ENCODE measurements at regions not wholly inside any gene's neighbourhood (a gene's known extent, or its start where the extent isn't known, plus 50 kb on each side); places are given as distances from the start of the nearest gene placed in this dataset.
"Not testable (repeated sequence)": the region's sequence is repeated elsewhere in the genome, so short reads cannot be mapped to it uniquely, and the experiment has no call there.

- DNase-seq: no peak
Measured at GRCh38 chr10:20616056-20616671, 280.9 kb downstream of the NEBL start.

DNA sequence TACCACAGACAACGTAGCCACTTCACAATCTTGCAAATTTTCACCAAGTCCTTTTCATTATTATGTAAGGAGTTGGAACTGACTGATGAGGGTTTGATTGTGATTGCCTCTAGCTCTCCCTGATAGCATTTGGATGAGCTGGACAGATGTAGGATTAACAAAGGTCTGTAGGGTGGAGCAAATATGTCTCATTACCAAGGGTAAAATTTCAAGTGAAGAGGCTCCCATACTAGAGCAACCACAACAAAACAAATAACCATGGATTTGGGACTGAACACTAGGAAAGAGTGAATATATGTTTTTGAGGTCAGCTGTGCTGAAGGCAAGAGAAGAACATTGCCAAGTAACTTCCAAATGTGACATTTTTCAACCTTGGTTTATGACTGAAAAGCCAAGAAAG is 281.7 kb downstream of the NEBL start:
- no peak for DNase-seq

DNA sequence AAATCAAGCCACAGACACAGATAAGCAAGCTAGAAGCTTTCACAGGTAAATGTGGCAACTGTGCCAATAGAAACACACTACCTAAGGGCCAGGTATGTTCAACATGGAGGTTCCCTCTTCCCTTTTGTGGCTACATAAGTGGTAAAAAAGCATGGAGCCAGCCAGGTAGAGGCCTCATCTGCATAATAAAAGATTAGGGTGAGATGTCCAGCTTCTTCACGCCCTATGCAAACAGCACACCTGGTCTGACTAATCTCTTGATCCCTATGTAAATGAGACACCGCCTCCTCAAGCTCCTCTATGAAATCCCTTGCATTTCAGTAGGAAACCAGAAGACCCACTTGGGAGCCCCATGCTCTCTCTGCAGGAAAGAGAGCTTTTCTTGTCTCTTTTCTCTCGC is 282.2 kb downstream of the NEBL start:
- no peak for DNase-seq

- DNase-seq: no peak
Measured at GRCh38 chr10:20608503-20608902, 288.6 kb downstream of the NEBL start.

GRCh38 chr10:20606985-20607384 is 290.1 kb downstream of the NEBL start:
- no peak for DNase-seq

- DNase-seq: no peak
Measured at GRCh38 chr10:20601941-20602461, 295.1 kb downstream of the NEBL start.

- no peak for DNase-seq
Measured at GRCh38 chr10:20598590-20598989, 298.5 kb downstream of the NEBL start.

- DNase-seq: peak; percentile 14
Measured at GRCh38 chr10:20596911-20597310, 300.2 kb downstream of the NEBL start.

DNA sequence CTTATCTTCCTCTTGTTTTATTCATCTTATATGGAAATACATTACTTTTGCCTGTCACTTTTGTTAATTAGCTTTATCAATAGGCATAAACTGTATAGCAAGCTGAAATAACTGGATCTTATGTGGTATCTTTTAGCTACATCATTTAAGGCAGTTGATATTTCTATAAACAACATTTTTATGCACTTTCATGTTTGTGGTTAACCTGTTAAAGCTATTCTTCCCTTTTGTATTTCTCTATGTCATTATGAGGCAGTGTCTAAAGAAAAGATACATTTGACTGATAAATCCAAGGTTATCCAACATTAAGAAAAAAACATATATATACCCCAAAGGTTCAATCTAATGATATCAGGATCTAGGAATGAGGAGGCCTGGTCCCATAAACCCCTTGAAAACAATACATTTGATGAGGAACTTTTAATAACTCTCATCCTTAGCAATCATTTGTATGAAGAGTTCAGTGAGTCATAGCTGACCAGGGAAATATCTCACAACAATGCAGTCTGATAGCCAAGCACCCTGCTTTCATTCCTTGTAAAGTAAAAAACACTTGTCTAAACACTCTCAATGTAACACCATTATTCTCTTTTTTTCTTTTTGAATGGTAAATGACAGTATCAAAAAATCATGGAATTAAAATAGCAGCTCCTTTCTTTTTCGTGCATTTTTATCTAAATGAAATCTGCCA is 300.9 kb downstream of the NEBL start:
- no peak for DNase-seq

DNA sequence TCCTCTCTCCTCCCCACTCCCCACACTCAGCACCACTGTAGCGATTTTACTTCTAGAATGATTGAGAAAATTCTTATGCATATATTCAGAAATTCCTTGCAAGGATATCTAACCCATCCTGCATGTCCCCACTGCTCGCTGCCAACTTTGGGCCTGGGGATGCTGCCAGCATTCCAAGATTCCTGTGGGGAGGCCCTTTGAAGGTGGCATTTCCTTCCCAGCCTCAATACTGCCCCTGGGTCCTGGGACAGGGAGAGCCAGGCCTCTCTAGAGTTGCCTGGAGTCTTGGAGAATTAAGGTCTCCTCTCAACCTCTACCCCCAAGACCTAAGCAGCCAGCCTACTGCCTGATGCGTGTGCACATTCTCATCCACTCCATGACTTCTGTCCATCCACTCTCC is 303.5 kb downstream of the NEBL start:
- no peak for DNase-seq

DNA sequence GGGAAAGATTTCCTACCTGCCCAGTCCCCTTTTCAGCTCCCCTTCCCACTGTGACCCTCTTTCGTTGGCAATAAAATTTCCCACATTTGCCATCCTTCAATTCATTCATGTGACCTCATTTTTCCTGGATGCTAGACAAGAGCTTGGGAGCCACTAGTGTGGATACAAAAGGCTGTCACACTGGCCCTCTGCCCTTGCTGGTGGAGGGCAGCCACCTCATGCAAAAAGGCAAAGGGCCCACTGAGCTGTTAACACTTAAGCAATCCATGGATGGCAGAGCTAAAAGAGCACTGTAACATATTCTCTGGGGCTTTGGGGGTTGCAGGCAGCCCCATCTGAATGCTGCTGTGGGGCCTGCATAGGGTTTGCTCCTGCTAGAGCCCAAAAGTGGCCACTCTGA is 315.1 kb downstream of the NEBL start:
- no peak for DNase-seq

- DNase-seq: no peak
Measured at GRCh38 chr10:20573924-20574323, 323.2 kb downstream of the NEBL start.

DNA sequence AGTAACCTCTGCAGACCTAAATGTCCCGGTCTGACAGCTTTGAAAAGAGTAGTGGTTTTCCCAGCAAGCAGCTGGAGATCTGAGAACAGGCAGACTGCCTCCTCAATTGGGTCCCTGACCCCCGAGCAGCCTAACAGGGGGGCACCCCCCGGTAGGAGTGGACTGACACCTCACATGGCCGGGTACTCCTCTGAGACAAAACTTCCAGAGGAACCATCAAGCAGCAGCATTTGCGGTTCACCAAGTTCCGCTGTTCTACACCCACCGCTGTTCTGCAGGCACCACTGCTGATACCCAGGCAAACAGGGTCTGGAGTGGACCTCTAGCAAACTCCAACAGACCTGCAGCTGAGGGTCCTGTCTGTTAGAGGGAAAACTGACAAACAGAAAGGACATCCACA is 341.1 kb downstream of the NEBL start:
- DNase-seq: not testable (repeated sequence)

DNA sequence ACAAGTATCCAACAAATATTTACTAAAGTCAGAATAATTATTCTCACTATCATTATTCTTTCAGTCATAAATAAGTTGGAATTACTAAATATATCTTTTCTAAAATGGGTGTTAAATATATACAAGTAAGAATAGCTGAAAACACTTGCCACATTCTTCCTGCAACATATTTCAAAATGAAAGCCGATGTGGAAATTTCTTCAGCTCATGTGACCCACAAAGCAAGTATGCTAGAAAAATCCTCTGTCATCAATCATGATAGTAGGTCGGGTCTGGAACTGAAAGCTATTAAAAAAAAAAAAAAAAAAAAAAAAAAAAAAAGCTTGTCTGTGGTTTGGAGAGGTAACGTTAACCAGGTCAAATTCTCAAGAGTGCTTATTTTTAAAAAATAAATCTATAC is 344.7 kb downstream of the NEBL start:
- DNase-seq: no peak

GRCh38 chr10:20551761-20552160 is 345.4 kb downstream of the NEBL start:
- no peak for DNase-seq

GRCh38 chr10:20535897-20536881 is 360.9 kb downstream of the NEBL start:
- no peak for DNase-seq

DNA sequence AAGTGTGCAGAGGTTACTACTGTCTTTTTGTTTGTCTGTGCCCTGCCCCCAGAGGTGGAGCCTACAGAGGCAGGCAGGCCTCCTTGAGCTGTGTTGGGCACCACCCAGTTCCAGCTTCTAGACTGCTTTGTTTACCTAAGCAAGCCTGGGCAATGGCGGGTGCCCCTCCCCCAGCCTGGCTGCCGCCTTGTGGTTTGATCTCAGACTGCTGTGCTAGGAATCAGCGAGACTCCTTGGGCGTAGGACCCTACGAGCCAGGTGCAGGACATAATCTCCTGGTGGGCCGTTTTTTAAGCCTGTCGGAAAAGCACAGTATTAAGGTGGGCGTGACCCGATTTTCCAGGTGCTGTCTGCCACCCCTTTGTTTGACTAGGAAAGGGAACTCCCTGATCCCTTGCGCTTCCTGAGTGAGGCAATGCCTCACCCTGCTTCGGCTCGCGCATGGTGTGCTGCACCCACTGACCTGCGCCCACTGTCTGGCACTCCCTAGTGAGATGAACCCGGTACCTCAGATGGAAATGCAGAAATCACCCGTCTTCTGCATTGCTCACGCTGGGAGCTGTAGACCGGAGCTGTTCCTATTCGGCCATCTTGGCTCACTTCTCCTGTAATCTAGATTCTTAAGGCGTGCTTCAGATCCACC is 365.7 kb downstream of the NEBL start:
- DNase-seq: not testable (repeated sequence)

DNA sequence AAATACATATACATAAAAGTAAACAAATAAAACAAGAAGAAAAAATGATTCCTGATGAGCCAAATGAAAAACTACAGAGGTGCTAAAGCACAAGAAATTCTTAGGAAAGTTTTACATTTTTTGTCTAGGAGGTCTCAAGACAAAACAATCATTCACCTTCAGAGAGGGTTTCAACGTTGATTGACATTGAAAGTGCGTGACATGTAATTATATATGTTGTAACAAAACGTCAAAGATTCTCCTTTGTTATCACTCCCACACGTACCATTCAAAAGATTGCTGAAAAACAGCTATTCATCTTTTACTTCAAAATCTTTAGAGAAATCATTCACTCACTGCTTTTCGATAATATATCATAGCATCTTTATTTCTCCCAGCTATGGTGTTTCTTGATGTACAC is 375.9 kb downstream of the NEBL start:
- no peak for DNase-seq

- DNase-seq: no peak
Measured at GRCh38 chr10:20515654-20516053, 381.5 kb downstream of the NEBL start.

GRCh38 chr10:20512631-20513030 is 384.5 kb downstream of the NEBL start:
- DNase-seq: no peak

- DNase-seq: no peak
Measured at GRCh38 chr10:20508921-20509320, 388.2 kb downstream of the NEBL start.

All from renal pelvis (tissue), 1 donor.